Posterior cingulate gyrus (tissue), 11 donors: ENCODE measurements at regions not wholly inside any gene's neighbourhood (a gene's known extent, or its start where the extent isn't known, plus 50 kb on each side); places are given as distances from the start of the nearest gene placed in this dataset.
"Not testable (repeated sequence)": the region's sequence is repeated elsewhere in the genome, so short reads cannot be mapped to it uniquely, and the experiment has no call there.

Experiments used
- DNase-seq, 10 donors: peaks; one replicate each; pipeline versions ENCODE4 v3.0.0 to v3.0.0-alpha.2; 2020 to 2021; ENCODE audit warnings: mixed read lengths in 3 of 10
- intact Hi-C: fragments of 100-400 bp; cut with DNase I; formaldehyde crosslinking; loops from one replicate; pipeline ENCODE4 v1.15.1; 2023

GRCh38 chr1:121095014-121095413 lies 89.1 kb downstream of the FAM72B start:
- intact Hi-C loops, DNase-seq: not testable (repeated sequence)

- intact Hi-C loops = not testable (repeated sequence)
These were observed 86.8 kb downstream of the FAM72B start for GRCh38 chr1:121097127-121097866.

GRCh38 chr1:121097867-121098215 lies 86.3 kb downstream of the FAM72B start:
- intact Hi-C loops = not testable (repeated sequence)
- DNase-seq = peak in 8 of 10 donors; percentile 10 to 84 (median 20)

More at GRCh38 chr1:121097127-121097866, 86.8 kb downstream of the FAM72B start:
- peak; percentile 63 to 96 (median 79) for DNase-seq

- intact Hi-C loops, DNase-seq: not testable (repeated sequence)
These were observed 75.1 kb downstream of the FAM72B start for GRCh38 chr1:121109025-121109424.

DNA sequence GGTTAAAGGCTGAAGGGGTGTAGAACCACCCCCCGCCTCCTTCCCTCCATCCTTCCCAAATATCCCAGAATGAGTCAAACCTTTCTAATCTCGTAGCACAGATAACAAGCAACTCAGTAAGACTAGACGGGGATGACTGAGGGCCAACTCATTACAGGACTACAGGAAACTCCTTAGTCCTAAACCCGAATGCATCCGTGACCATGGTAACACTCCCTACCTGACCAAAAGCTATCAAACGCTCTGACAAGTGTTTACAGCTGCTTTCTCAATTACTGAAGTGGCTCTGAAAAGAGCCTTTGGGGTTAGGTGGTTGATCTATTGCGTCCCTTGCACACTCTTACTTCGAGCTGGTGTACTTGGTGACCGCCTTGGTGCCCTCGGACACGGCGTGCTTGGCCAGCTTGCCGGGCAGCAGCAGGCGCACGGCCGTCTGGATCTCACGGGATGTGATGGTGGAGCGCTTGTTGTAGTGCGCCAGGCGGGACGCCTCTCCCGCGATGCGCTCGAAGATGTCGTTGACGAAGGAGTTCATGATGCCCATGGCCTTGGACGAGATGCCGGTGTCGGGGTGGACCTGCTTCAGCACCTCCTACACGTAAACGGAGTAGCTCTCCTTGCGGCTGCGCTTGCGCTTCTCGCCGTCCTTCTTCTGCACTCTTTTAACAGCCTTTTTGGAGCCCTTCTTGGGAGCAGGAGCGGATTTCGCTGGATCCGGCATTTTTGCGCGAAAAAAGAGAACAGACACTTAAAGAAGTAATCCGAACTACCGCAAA lies 67.4 kb downstream of the FAM72B start:
- DNase-seq = peak in 3 of 10 donors; percentile 3 to 70 (median 16)
- intact Hi-C loops = not testable (repeated sequence)

GRCh38 chr1:121117298-121117611 lies 66.9 kb downstream of the FAM72B start:
- intact Hi-C loops = not testable (repeated sequence)

GRCh38 chr1:121117622-121118479 lies 66.3 kb downstream of the FAM72B start:
- intact Hi-C loops = not testable (repeated sequence)
- DNase-seq = peak in 9 of 10 donors; percentile 11 to 88 (median 22)

More at GRCh38 chr1:121117298-121117611, 66.9 kb downstream of the FAM72B start:
- not testable (repeated sequence) for DNase-seq
